Lower leg skin (tissue), 4 donors: ENCODE measurements at regions not wholly inside any gene's neighbourhood (a gene's known extent, or its start where the extent isn't known, plus 50 kb on each side); places are given as distances from the start of the nearest gene placed in this dataset.

Source experiments
- DNase-seq, 2 donors: peaks; one replicate each; pipeline ENCODE4 v3.0.0-alpha.2; 2019; ENCODE audit warnings: low spot score in 2 of 2
- H3K4me3 ChIP-seq: fragments of 200-600 bp; sonication (generic); 2 replicates; pipeline ENCODE4 v1.5.1; 2017; ENCODE audit warnings: mild to moderate bottlenecking, low read depth; ENCODE audit not compliant: poor library complexity, severe bottlenecking
- POLR2A ChIP-seq, 2 donors: fragments of 450-650 bp; IDR thresholded peaks; one replicate each; pipeline ENCODE4 v1.6.1; 2016 to 2017; ENCODE audit warnings: antibody characterized with exemption in 2 of 2, mild to moderate bottlenecking in 1 of 2, moderate library complexity in 1 of 2
- WGBS, 2 donors: methylation state at CpG; one replicate each; pipeline ENCODE4 v1.1.5; 2018; 5-methylcytosine and 5-hydroxymethylcytosine counted together
- intact Hi-C: fragments of 100-400 bp; cut with DNase I; formaldehyde crosslinking; loops from one replicate; pipeline ENCODE4 v1.15.0; 2023; ENCODE audit warnings: low total_unique reads
- TF ChIP-seq, protein P1 (sequence below), 3 donors: fragments of 450-650 bp; IDR thresholded peaks; one replicate each; pipeline ENCODE4 v1.5.1; 2016; ENCODE audit warnings: antibody characterized with exemption in 3 of 3, mild to moderate bottlenecking in 3 of 3, moderate library complexity in 2 of 3

DNA sequence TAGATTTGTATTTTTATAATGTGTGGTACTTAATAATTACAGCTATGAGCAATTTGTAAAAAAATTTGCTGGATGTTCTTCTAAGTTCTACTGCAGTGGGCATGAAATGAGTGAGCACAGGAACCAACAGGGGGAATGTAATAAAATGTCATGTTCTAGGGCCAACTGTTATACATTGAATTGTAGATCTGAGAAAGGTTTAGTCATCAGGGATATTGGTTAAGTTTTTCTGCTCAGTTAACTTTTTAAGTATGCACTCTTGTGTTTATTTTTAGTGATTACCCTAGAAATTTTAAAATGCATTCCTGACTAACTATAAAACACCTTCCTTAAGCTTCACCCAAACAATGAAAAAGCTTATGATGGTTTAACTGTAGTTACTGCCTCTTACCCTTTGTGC lies 101.8 kb downstream of the CAND1 start:
- no peak overlapping the region for H3K4me3 ChIP-seq
- DNase-seq, result no peak
- no peak for TF ChIP-seq POLR2A (IDR thresholded peaks at IDR 0.05)
- intact Hi-C loops, result no loop called here

DNA sequence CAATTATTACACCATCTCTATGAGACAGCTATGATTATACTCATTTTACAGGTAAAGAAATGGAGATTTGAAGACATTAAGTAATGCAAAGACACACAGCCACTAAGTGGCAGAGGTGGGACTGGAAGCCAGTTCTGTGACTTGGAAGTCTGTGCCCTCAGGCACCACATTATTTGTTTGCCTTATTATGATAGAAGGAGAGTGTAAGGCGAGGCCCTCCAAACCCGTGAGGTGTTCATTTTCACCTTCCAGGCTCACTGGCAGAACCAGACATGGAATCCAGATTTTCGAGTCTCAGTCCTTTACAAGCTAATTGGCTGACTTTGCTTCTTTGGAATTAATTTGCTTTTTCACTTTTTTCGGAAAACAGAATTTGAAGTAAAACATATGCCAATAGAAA lies 107.9 kb downstream of the CAND1 start:
- TF ChIP-seq POLR2A (IDR thresholded peaks at IDR 0.05), result no peak
- TF ChIP-seq, protein P1, sequence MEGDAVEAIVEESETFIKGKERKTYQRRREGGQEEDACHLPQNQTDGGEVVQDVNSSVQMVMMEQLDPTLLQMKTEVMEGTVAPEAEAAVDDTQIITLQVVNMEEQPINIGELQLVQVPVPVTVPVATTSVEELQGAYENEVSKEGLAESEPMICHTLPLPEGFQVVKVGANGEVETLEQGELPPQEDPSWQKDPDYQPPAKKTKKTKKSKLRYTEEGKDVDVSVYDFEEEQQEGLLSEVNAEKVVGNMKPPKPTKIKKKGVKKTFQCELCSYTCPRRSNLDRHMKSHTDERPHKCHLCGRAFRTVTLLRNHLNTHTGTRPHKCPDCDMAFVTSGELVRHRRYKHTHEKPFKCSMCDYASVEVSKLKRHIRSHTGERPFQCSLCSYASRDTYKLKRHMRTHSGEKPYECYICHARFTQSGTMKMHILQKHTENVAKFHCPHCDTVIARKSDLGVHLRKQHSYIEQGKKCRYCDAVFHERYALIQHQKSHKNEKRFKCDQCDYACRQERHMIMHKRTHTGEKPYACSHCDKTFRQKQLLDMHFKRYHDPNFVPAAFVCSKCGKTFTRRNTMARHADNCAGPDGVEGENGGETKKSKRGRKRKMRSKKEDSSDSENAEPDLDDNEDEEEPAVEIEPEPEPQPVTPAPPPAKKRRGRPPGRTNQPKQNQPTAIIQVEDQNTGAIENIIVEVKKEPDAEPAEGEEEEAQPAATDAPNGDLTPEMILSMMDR (IDR thresholded peaks at IDR 0.05), result no peak
- no peak overlapping the region for H3K4me3 ChIP-seq
- 54 to 70% methylated on average over 4 of the region's 4 CpGs for WGBS, 2 donors
- DNase-seq, result no peak
- intact Hi-C loops, result no loop called here

DNA sequence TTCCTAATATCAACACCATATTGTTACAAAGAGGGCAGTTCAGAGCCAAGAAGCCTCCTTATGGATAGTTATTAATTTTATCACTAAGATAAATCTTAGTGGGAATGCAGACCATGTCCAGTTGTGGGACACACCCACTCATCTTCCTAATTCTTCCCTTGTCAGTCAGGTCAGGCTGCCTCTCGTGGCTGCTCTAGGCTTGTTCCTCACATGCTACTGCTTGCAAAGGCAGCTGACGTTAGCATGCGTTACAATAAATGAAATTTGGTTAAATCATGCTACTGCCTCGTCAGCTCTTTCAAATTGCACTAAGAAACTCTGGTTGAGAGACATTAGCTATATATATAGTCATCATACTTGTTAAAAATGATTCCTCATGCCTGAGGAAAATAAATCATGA lies 108.4 kb downstream of the CAND1 start:
- DNase-seq, result no peak
- intact Hi-C loops, result no loop called here
- 40 to 74% methylated on average over 4 of the region's 4 CpGs for WGBS, 2 donors

DNA sequence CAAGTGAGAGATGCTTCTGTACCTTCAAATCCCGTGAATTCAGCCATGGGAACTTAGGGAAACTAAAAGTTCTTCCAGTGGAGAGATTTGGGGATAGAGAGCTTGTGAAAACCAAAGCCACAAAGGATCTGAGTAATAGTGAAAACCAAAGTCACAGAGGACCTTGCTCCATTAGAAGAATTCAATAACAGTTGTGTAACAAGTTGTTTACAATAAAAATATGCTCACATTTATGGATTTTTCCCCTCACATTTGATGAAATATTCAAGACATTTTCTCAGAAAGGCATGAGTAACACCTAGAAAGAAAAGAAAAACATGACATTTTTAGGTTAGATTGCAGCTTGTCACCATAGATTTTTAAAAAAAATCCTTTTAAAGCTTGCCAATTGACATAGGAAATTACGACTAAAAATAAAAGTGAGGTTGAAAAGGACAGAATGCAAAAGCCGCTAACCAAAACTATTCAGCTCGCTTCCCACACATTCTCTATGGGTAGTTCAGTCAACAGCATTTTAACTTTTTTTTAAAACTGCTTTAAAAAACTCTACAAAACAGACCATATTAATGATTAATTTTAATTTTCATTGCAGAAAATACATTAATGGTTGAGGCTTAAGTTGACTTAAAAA lies 113.2 kb downstream of the CAND1 start:
- WGBS, 2 donors, result 55 to 62% methylated on average over 4 of the region's 4 CpGs
- no peak overlapping the region for H3K4me3 ChIP-seq
- DNase-seq, result no peak
- TF ChIP-seq, protein P1 (IDR thresholded peaks at IDR 0.05), result no peak
- TF ChIP-seq POLR2A (IDR thresholded peaks at IDR 0.05), result no peak
- intact Hi-C loops, result no loop called here

More for the DNA sequence above, 108.4 kb downstream of the CAND1 start:
- TF ChIP-seq POLR2A (IDR thresholded peaks at IDR 0.05), result no peak
- TF ChIP-seq, protein P1 (IDR thresholded peaks at IDR 0.05), result no peak
- no peak overlapping the region for H3K4me3 ChIP-seq

DNA sequence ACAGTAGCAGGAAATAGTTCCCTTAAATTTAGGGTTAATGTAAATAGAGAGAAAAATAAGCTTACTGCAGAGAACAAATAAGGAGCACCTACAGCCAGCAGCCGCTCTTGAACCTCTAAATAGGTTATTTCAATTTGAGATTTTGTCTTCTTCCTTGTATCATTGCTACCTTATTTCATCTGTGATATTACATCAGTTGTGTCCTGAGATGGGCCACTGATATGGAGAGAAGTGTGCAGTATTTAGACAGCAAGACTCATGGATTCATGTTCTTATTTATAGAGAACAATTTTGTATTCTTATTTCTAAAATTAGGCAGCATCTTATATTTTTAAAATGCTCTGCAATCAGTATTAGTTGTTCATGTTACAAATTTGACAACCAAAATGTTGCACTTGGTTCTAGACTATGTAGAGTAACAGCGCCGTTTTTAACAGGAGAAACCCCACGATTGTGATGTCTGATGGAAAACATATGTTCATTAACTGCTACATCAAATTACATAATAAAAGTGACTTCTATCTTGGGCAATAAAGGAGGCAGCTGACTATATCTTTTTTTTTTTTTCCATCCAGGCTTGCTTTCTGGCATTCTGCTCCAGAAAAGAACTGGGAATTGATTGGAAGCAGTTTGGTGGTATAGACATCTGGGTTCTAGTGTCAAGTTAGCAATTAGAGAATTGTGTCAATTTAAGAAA lies 117.9 kb downstream of the CAND1 start:
- 58 to 66% methylated on average over 4 of the region's 4 CpGs for WGBS, 2 donors
- no peak for DNase-seq
- no peak for TF ChIP-seq POLR2A (IDR thresholded peaks at IDR 0.05)
- TF ChIP-seq, protein P1 (IDR thresholded peaks at IDR 0.05), result no peak
- intact Hi-C loops, result no loop called here
- no peak overlapping the region for H3K4me3 ChIP-seq

DNA sequence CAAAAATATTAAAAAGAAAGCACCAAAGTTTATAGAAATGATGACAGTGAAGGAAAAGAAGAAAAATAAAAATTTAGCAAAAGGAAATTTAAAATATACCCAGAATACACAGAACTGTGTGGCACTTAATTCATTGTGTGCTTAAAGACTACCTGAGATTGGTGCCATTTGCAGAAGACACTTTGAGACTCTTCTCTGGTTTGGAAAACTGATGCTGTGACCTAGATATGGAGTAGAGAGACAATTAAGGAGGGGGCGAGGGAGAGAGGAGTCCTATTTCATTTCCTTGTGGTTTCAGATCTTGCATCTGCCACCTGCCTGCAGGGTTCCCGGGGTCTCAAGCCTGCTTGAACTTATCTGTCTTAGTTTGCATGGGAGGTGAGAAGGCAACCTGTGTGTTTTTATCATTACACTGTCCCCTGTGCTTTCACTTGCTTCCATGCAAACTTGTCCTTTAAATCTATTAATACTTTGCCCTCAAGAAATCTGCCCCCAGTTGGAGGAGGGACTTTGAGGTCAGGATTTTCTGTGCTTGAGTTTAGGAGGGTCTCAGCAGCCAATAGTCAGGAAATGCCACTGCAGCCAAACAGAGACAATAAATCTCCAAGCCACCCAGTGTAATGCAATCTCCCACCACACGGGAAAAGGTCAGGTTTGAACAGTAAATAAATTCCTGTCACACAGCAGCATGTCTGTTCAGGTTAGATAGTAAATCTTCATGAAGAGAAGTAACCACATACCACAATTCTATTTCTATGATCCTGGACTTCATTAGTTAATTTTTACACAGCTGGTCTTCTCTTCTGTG lies 119.4 kb downstream of the CAND1 start:
- WGBS, 2 donors, result 60 to 69% methylated on average over 3 of the region's 3 CpGs
- H3K4me3 ChIP-seq, result no peak overlapping the region
- TF ChIP-seq, protein P1 (IDR thresholded peaks at IDR 0.05), result no peak
- no peak for TF ChIP-seq POLR2A (IDR thresholded peaks at IDR 0.05)
- intact Hi-C loops, result no loop called here
- no peak for DNase-seq
